ENCODE measurements at regions not wholly inside any gene's neighbourhood (a gene's known extent, or its start where the extent isn't known, plus 50 kb on each side); places are given as distances from the start of the nearest gene placed in this dataset.

- H3K27ac ChIP-seq, result no peak overlapping the region
- H3K36me3 ChIP-seq, result no peaks in the 10 kb centered on the region
- no peak for DNase-seq
- ATAC-seq, result no peak
- H3K27me3 ChIP-seq, result no peaks in the 10 kb centered on the region
- H3K4me3 ChIP-seq, result no peak overlapping the region
- no peaks in the 10 kb centered on the region for H3K4me1 ChIP-seq
- intact Hi-C loops (cut with DNase I), result no loop called here
- H3K9me3 ChIP-seq, result peaks cover 0 to 3% (median 0%) of the 10 kb centered on the region in 12 donors
- TF ChIP-seq, protein P1, sequence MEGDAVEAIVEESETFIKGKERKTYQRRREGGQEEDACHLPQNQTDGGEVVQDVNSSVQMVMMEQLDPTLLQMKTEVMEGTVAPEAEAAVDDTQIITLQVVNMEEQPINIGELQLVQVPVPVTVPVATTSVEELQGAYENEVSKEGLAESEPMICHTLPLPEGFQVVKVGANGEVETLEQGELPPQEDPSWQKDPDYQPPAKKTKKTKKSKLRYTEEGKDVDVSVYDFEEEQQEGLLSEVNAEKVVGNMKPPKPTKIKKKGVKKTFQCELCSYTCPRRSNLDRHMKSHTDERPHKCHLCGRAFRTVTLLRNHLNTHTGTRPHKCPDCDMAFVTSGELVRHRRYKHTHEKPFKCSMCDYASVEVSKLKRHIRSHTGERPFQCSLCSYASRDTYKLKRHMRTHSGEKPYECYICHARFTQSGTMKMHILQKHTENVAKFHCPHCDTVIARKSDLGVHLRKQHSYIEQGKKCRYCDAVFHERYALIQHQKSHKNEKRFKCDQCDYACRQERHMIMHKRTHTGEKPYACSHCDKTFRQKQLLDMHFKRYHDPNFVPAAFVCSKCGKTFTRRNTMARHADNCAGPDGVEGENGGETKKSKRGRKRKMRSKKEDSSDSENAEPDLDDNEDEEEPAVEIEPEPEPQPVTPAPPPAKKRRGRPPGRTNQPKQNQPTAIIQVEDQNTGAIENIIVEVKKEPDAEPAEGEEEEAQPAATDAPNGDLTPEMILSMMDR (IDR thresholded peaks at IDR 0.05), result no peak
- TF ChIP-seq POLR2A (IDR thresholded peaks at IDR 0.05), result no peak
- WGBS, 4 donors, result 61 to 77% (median 70%) methylated on average over 3 of the region's 3 CpGs
These were observed 893.3 kb upstream of the GBE1 start for GRCh38 chr3:82654708-82655107.

- ATAC-seq, result no peak
- Histone ChIP-seq H3K9me3 (peaks cover 0 to 5% (median 0%) of the 10 kb centered on the region in 12 donors), H3K27me3 (no peaks in the 10 kb centered on the region), H3K4me3 (no peak overlapping the region), H3K4me1 (peaks cover 0 to 3% (median 0%) of the 10 kb centered on the region in 12 donors), H3K36me3 (no peaks in the 10 kb centered on the region), H3K27ac (no peak overlapping the region)
- DNase-seq, result no peak
- intact Hi-C loops (cut with DNase I), result no loop called here
- TF ChIP-seq, protein P1 (IDR thresholded peaks at IDR 0.05), result no peak
- TF ChIP-seq POLR2A (IDR thresholded peaks at IDR 0.05), result no peak
These were observed 882.5 kb upstream of the GBE1 start for GRCh38 chr3:82643948-82644347.

DNA sequence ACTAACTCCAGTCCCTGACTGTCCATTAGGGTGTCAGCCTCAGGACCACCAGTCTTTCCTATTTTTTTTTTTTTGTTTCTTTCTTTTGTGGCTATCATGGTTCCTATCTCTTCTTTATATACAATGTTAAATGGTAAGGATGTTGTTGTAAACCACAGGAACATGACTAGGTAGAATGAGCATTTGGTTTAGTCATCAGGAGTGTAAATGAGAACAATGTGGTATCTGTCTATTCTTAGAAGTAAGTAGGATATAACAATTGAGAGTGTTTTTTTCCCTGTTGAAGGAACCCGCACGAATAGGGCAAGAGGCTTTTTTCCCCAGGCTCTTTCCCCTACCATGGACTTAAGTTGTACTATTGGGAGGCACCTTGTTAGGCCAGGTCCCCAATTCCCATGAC lies 880.3 kb upstream of the GBE1 start:
- WGBS, 4 donors, result 66 to 97% (median 81%) methylated on average over 2 of the region's 2 CpGs
- Histone ChIP-seq H3K27me3 (no peaks in the 10 kb centered on the region), H3K4me1 (peaks cover 0 to 3% (median 0%) of the 10 kb centered on the region in 12 donors), H3K36me3 (no peaks in the 10 kb centered on the region), H3K4me3 (no peak overlapping the region), H3K9me3 (peaks cover 0 to 5% (median 0%) of the 10 kb centered on the region in 12 donors), H3K27ac (no peak overlapping the region)
- TF ChIP-seq POLR2A (IDR thresholded peaks at IDR 0.05), result no peak
- TF ChIP-seq, protein P1 (IDR thresholded peaks at IDR 0.05), result no peak
- ATAC-seq (no peak), DNase-seq (no peak)
- intact Hi-C loops (cut with DNase I), result no loop called here

- WGBS, 4 donors, result 46 to 62% (median 57%) methylated on average over 2 to 3 of the region's 3 CpGs
- Histone ChIP-seq H3K27me3 (no peaks in the 10 kb centered on the region), H3K4me1 (peaks cover 0 to 3% (median 0%) of the 10 kb centered on the region in 12 donors), H3K9me3 (peaks cover 0 to 1% (median 0%) of the 10 kb centered on the region in 12 donors), H3K4me3 (no peak overlapping the region), H3K36me3 (no peaks in the 10 kb centered on the region), H3K27ac (no peak overlapping the region)
- intact Hi-C loops (cut with DNase I), result no loop called here
- DNase-seq (no peak), ATAC-seq (peak in 3 of 4 donors; percentile 31 to 90 (median 78))
- TF ChIP-seq POLR2A (IDR thresholded peaks at IDR 0.05), result no peak
- TF ChIP-seq, protein P1 (IDR thresholded peaks at IDR 0.05), result no peak
These were observed 878.8 kb upstream of the GBE1 start for GRCh38 chr3:82640254-82640653.

All from heart left ventricle (tissue), 16 donors.